GM18502 (cell line): ENCODE measurements at regions not wholly inside any gene's neighbourhood (a gene's known extent, or its start where the extent isn't known, plus 50 kb on each side); places are given as distances from the start of the nearest gene placed in this dataset.
"Not testable (repeated sequence)": the region's sequence is repeated elsewhere in the genome, so short reads cannot be mapped to it uniquely, and the experiment has no call there.

Experiments used
- ATAC-seq: cut with Tn5 transposase; IDR thresholded peaks from one replicate; pipeline ENCODE4 v1.9.1; 2021; ENCODE audit warnings: mild to moderate bottlenecking; ENCODE audit not compliant: unreplicated experiment, poor library complexity

- no peak for ATAC-seq
Observed at GRCh38 chr5:145585443-145586148, 249.5 kb downstream of the PRELID2 start.

DNA sequence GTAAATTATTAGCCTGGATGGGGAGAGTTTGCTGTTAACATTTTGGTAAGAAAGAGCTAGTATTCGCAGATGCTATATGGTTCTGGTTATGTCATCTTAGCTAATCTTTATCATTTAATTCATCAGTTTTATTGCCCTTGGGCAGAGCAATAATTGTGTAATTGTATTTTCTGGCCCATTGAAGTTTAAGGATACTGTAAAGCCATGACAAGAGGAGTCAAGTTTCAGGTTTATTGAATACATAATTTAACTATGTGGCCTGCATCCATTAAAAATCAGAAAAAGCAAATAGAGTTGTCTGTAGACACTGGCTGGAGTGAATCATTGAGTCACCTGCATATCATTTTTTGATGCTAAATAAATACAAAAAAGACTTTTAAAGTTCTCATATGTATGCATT is 255.8 kb downstream of the PRELID2 start:
- no peak for ATAC-seq

GRCh38 chr5:145574889-145575573 is 260.1 kb downstream of the PRELID2 start:
- ATAC-seq: no peak

GRCh38 chr5:145568581-145568980 is 266.6 kb downstream of the PRELID2 start:
- no peak for ATAC-seq

- no peak for ATAC-seq
Observed at GRCh38 chr5:145562931-145563330, 272.2 kb downstream of the PRELID2 start.

DNA sequence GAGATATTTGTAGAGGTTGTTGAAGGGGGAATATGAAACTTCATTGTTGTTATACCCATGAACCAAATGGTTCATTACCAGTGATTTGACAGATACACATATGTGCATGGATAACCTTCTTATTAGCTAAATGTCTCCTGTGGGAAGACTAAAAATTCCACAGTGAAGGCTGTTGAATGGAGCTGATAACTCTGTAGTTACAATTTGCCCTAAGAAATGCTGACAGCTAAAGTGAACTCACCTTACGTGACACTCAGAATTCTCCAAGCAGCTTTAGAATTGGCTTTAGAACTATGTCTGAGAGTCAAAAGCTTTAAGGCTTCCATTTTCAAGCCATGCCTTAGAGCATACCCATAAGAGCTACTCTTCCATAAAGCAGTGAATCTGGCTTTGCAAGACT is 276.9 kb downstream of the PRELID2 start:
- ATAC-seq: no peak

- no peak for ATAC-seq
Observed at GRCh38 chr5:145557345-145557744, 277.8 kb downstream of the PRELID2 start.

DNA sequence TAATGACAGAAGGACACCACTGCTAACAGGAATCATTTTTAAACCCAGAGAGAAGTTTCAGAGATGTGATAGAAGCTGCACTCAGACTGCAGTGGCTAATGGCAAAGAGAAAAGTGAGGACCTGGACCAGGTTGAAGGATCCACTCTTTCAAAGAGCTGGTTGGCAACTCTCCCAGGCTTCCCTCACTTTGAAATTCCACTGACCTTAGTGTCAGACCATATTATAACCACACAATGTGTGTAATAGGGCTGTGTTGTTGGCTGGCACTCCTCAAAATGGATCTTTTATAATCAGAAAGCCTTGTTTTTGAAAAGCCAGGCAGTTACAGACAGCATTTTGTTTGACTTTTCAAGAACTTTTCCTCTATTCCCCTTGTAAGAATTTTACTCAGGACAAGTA is 280.7 kb downstream of the PRELID2 start:
- ATAC-seq: no peak

GRCh38 chr5:145553177-145553576 is 282.0 kb downstream of the PRELID2 start:
- ATAC-seq: no peak

GRCh38 chr5:145551714-145552113 is 283.4 kb downstream of the PRELID2 start:
- ATAC-seq: no peak

DNA sequence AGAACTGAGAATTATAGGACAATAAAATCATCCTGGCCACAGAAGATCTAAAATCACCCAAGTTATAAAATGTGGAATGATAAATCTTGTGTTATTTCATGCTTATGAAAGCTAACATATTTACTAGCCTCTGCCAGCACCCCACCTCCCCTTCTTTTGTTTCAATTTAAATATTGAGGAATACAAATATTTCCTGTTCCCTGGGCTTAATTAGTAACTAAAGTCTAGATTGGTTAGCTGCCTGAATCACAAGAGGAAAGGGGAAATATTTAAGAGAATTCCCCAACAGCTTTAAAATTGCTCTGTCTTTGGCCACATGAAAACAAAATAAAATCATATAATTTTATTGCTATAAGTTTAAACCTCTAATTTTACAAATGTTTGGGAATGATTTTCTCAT is 287.0 kb downstream of the PRELID2 start:
- ATAC-seq: no peak

- ATAC-seq: no peak
Observed at GRCh38 chr5:145544401-145544800, 290.7 kb downstream of the PRELID2 start.

GRCh38 chr5:145543968-145544367 is 291.2 kb downstream of the PRELID2 start:
- ATAC-seq: no peak

GRCh38 chr5:145540375-145540774 is 294.8 kb downstream of the PRELID2 start:
- no peak for ATAC-seq

GRCh38 chr5:145539201-145539600 is 295.9 kb downstream of the PRELID2 start:
- no peak for ATAC-seq

- ATAC-seq: no peak
Observed at GRCh38 chr5:145536133-145536532, 299.0 kb downstream of the PRELID2 start.

GRCh38 chr5:145531038-145531734 is 304.0 kb downstream of the PRELID2 start:
- no peak for ATAC-seq

DNA sequence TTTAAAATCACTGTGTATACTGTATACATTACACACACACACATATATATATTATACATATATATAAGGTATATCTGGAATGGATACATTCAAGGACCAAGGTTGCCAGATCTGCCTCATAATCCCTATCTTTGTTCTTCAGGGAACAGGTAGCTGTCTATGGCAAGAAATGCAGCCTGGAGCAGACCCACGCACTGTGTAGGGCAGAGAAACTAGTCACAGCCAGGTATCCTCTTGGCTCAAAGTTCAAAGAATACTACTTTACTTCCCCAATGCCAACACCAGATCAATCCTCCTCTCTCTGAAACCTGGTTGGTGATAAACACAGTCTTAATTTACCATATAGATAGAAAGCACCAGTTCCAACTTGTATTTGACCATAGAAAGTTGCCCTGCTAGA is 313.6 kb downstream of the PRELID2 start:
- no peak for ATAC-seq

- ATAC-seq: no peak
Observed at GRCh38 chr5:145521066-145521465, 314.1 kb downstream of the PRELID2 start.

- ATAC-seq: no peak
Observed at GRCh38 chr5:145520335-145520734, 314.8 kb downstream of the PRELID2 start.

- not testable (repeated sequence) for ATAC-seq
Observed at GRCh38 chr5:145517588-145517987, 317.6 kb downstream of the PRELID2 start.
